ENCODE measurements at regions not wholly inside any gene's neighbourhood (a gene's known extent, or its start where the extent isn't known, plus 50 kb on each side); places are given as distances from the start of the nearest gene placed in this dataset.

DNA sequence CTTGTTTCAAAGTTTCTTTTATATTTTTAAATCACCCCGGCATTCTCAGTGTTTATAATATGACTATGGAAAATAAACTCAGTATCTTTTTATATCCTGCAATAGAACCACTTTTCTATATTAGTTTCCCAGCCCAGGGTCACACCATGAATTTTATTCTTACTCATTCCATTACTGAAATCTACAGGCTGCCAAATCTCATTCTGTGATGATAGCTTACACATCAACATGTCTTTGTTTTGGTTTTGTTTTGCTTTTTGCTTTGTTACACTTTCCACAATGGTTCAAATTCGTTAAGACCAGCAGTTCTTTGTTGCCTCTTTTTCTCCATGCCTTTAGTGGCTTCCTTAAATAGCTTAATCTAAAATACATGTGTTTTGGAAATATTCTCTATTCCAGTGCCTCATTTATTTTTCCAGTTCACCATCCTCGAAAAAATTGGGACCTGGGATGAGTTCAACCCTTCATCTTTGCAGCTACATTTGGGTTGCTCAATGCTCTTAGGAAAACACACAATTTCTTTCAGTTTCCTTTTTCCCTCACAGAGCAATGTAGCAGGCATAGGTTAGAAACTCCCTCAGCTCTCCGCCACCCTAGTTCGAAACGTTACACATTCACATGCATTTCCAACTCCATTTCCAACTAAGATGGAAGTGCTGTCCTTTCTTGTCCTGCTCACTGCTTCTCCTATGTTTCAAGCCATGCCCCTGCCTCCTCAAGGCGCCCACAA, 1146.3 kb downstream of the MAT2B start:
- H3K9me3 ChIP-seq = no peaks in the 10 kb centered on the region
- no peak overlapping the region for H3K4me3 ChIP-seq (replicated peaks in 1 of 3)
- H3K36me3 ChIP-seq = no peaks in the 10 kb centered on the region
- DNase-seq = no peak
- TF ChIP-seq, protein P1, sequence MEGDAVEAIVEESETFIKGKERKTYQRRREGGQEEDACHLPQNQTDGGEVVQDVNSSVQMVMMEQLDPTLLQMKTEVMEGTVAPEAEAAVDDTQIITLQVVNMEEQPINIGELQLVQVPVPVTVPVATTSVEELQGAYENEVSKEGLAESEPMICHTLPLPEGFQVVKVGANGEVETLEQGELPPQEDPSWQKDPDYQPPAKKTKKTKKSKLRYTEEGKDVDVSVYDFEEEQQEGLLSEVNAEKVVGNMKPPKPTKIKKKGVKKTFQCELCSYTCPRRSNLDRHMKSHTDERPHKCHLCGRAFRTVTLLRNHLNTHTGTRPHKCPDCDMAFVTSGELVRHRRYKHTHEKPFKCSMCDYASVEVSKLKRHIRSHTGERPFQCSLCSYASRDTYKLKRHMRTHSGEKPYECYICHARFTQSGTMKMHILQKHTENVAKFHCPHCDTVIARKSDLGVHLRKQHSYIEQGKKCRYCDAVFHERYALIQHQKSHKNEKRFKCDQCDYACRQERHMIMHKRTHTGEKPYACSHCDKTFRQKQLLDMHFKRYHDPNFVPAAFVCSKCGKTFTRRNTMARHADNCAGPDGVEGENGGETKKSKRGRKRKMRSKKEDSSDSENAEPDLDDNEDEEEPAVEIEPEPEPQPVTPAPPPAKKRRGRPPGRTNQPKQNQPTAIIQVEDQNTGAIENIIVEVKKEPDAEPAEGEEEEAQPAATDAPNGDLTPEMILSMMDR (IDR thresholded peaks at IDR 0.05) = no peak
- H3K27me3 ChIP-seq = no peaks in the 10 kb centered on the region
- H3K27ac ChIP-seq = no peak overlapping the region
- H3K4me1 ChIP-seq = no peaks in the 10 kb centered on the region
- 81% methylated on average over 7 of the region's 7 CpGs for WGBS, 2 donors
- intact Hi-C loops (cut with DNase I) = no loop called here

DNA sequence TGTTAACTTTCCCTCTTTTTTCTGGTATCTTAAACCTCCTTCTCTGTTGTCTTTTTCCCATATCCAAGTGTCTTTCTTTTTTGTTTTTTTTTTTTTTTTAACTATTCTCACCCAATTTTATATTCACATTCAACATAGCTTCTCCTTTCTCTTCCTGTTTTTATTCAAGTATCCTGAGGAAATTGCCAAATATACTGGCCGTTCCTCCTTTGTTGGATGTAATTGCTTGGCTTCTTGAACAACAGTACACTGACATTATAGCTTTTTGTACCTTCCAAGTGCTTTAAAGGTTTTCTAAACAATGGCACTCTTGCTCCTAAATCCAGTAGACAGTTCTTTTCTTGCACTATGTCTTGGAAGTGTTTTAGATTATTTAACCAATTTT, 1146.8 kb downstream of the MAT2B start:
- TF ChIP-seq, protein P1 (IDR thresholded peaks at IDR 0.05) = no peak
- no peak for TF ChIP-seq POLR2A (IDR thresholded peaks at IDR 0.05)
- H3K4me1 ChIP-seq = no peaks in the 10 kb centered on the region
- H3K27me3 ChIP-seq = no peaks in the 10 kb centered on the region
- no peaks in the 10 kb centered on the region for H3K36me3 ChIP-seq
- WGBS, 2 donors = 56 to 60% methylated on average over 1 of the region's 1 CpG
- H3K9me3 ChIP-seq = no peaks in the 10 kb centered on the region
- no peak overlapping the region for H3K4me3 ChIP-seq (replicated peaks in 1 of 3)
- no peak overlapping the region for H3K27ac ChIP-seq
- DNase-seq = no peak
- intact Hi-C loops (cut with DNase I) = no loop called here

DNA sequence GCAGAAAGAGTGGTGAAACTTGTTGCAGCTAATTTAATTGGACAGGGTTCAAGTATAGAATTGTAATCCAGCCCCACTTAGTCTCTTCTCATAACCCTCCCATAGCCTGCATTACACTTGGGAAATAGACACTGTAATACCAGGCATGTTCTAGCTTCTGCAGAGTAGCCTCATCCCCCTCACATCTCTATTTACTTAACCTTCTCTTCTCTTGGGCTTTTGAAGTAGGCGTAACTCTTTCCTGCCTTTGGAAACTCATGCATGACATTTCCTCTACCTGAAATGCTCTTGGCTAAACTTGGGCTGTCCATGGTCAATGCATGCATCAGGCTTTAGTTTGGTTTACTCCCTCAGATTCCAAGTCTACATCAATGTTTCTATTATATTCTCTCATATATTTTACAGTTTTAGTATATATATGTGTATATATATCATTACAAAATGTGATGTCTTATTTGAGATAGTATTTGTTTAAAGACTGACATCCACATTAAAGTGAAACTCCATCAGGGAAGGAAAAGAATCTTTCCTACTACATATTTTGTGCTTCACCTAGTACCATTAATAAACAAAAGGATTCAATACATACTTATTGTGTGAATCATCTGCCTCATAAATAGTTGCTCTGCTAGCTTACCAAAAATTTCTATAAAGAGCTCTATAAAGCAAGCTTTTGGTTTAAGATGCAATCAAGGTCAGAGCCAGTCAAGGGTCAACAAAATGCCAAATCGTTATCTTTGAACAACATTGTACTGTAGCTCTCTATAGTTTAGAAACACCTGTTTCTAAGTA, 1158.0 kb downstream of the MAT2B start:
- Histone ChIP-seq H3K27me3 (no peaks in the 10 kb centered on the region), H3K9me3 (no peaks in the 10 kb centered on the region), H3K27ac (no peak overlapping the region), H3K4me1 (no peaks in the 10 kb centered on the region), H3K4me3 (replicated peaks in 1 of 3) (no peak overlapping the region), H3K36me3 (no peaks in the 10 kb centered on the region)
- DNase-seq = no peak
- intact Hi-C loops (cut with DNase I) = no loop called here
- TF ChIP-seq POLR2A (IDR thresholded peaks at IDR 0.05) = no peak
- TF ChIP-seq, protein P1 (IDR thresholded peaks at IDR 0.05) = no peak
- WGBS, 2 donors = 73 to 78% methylated on average over 2 of the region's 2 CpGs

DNA sequence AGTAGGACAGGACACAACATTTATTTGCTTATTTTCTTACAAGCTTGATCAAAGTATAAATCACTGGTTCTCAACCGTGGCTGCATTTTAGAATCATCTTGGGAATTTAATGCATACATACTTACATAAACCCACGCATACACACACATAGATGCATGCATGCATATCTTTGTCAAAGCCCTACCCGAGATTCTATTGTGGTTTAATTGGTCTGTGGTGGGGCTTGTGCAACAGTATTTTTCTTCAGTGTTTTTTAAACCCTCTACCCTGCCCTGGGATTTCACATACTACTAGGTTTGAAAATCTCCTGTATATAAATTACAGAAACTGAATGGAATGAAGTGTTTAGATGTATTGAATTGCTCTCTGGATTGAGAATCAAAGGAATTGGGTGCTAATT, 1166.2 kb downstream of the MAT2B start:
- H3K4me3 ChIP-seq (replicated peaks in 1 of 3) = no peak overlapping the region
- 58 to 66% methylated on average over 3 of the region's 3 CpGs for WGBS, 2 donors
- no peak overlapping the region for H3K27ac ChIP-seq
- no peak for DNase-seq
- H3K27me3 ChIP-seq = no peaks in the 10 kb centered on the region
- H3K4me1 ChIP-seq = no peaks in the 10 kb centered on the region
- no peaks in the 10 kb centered on the region for H3K36me3 ChIP-seq
- TF ChIP-seq POLR2A (IDR thresholded peaks at IDR 0.05) = no peak
- TF ChIP-seq, protein P1 (IDR thresholded peaks at IDR 0.05) = no peak
- intact Hi-C loops (cut with DNase I) = no loop called here
- H3K9me3 ChIP-seq = no peaks in the 10 kb centered on the region

DNA sequence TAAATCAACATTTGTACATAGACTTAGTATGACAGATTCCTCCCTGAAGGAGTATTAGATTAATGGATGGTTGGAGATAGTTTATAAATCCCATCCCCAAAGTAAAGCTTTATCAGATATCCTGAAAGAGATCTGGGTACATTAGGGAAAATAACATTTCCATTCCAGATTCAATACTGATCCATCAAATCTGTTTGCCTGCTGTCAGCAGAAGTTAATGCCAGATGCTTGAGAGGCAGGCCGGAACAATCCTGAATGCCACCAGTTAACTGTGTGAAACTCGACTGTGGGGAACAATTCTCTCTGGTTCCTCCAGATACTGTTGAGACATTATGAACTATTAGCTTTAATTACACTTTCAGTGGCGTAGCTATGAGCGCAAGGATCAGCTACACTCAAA, 1166.8 kb downstream of the MAT2B start:
- no peak overlapping the region for H3K27ac ChIP-seq
- no peak for TF ChIP-seq POLR2A (IDR thresholded peaks at IDR 0.05)
- H3K9me3 ChIP-seq = no peaks in the 10 kb centered on the region
- no peak overlapping the region for H3K4me3 ChIP-seq (replicated peaks in 1 of 3)
- DNase-seq = no peak
- intact Hi-C loops (cut with DNase I) = no loop called here
- no peaks in the 10 kb centered on the region for H3K36me3 ChIP-seq
- H3K27me3 ChIP-seq = no peaks in the 10 kb centered on the region
- H3K4me1 ChIP-seq = no peaks in the 10 kb centered on the region
- 63 to 65% methylated on average over 4 of the region's 4 CpGs for WGBS, 2 donors

Data from thyroid gland (tissue), 4 donors.